Progenitor cell of endocrine pancreas (in vitro differentiated cells): ENCODE measurements at regions not wholly inside any gene's neighbourhood (a gene's known extent, or its start where the extent isn't known, plus 50 kb on each side); places are given as distances from the start of the nearest gene placed in this dataset.

Experiments
- DNase-seq: peaks from one replicate; pipeline ENCODE4 v3.0.0; 2021; ENCODE audit warnings: low spot score; ENCODE audit not compliant: unreplicated experiment
- H3K27ac Mint-ChIP-seq: 2 replicates; pipeline ENCODE4 v1.8.0; 2021; ENCODE audit warnings: mild to moderate bottlenecking, moderate library complexity, mixed read lengths
- H3K27me3 Mint-ChIP-seq: 2 replicates; pipeline ENCODE4 v1.8.0; 2021; ENCODE audit warnings: mixed read lengths
- H3K36me3 Mint-ChIP-seq: 2 replicates; pipeline ENCODE4 v1.8.0; 2022; ENCODE audit warnings: mixed read lengths; ENCODE audit not compliant: insufficient read depth
- H3K4me1 Mint-ChIP-seq: 2 replicates; pipeline ENCODE4 v1.8.0; 2021; ENCODE audit warnings: low read depth, mixed read lengths
- H3K4me3 Mint-ChIP-seq: 2 replicates; pipeline ENCODE4 v1.8.0; 2021; ENCODE audit warnings: low read depth, mild to moderate bottlenecking, moderate library complexity, mixed read lengths
- H3K9me3 Mint-ChIP-seq: 2 replicates; pipeline ENCODE4 v1.8.0; 2021; ENCODE audit warnings: low read depth, mixed read lengths
- TF ChIP-seq, protein P1 (sequence below): fragments of 200-600 bp; sonication (generic); IDR thresholded peaks from one replicate; pipeline ENCODE4 v1.5.0; 2021; ENCODE audit warnings: antibody characterized with exemption, mild to moderate bottlenecking; ENCODE audit not compliant: unreplicated experiment

DNA sequence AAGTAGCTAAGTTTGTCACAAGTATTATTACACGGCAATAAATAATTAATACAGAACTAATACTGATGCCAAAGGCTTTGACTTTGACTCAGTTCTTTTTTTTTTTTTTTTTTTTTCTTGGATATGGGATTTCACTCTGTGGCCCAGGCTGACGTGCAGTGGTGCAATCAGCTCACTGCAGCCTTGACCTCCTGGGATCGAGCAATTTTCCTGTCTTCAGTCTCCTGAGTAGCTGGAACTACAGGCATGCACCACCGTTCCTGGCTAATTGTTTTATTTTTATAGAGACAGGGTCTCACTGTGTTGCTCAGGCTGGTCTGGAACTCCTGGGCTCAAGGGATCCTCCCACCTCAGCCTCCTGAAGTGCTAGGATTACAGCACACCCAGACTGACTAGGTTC lies 284.5 kb downstream of the SS18 start:
- peaks cover 2% of the 10 kb centered on the region for H3K27me3 Mint-ChIP-seq
- no peaks in the 10 kb centered on the region for H3K36me3 Mint-ChIP-seq
- H3K27ac Mint-ChIP-seq, result no peak overlapping the region
- peaks cover 8% of the 10 kb centered on the region for H3K9me3 Mint-ChIP-seq
- no peaks in the 10 kb centered on the region for H3K4me1 Mint-ChIP-seq
- no peak overlapping the region for H3K4me3 Mint-ChIP-seq
- no peak for DNase-seq
- TF ChIP-seq, protein P1, sequence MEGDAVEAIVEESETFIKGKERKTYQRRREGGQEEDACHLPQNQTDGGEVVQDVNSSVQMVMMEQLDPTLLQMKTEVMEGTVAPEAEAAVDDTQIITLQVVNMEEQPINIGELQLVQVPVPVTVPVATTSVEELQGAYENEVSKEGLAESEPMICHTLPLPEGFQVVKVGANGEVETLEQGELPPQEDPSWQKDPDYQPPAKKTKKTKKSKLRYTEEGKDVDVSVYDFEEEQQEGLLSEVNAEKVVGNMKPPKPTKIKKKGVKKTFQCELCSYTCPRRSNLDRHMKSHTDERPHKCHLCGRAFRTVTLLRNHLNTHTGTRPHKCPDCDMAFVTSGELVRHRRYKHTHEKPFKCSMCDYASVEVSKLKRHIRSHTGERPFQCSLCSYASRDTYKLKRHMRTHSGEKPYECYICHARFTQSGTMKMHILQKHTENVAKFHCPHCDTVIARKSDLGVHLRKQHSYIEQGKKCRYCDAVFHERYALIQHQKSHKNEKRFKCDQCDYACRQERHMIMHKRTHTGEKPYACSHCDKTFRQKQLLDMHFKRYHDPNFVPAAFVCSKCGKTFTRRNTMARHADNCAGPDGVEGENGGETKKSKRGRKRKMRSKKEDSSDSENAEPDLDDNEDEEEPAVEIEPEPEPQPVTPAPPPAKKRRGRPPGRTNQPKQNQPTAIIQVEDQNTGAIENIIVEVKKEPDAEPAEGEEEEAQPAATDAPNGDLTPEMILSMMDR, result no peak

DNA sequence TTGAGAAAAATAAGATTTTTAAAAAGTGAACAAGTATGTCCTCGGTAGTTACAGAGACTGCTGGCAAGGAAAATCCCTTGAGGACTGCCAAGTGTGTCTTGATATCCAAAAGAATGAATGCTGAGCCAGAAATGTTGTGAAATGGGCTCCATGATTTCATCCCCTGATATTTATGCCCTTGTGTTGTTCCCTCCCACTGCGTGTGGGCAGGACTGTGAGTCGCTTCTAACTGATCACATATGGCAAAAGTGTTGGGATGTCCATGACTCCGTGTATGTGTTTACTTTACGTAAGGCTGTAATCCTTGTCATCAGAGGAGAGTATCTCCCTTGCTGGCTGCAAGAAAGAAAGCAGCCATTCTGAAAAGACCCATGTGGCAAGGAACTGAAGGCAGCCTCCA lies 285.1 kb downstream of the SS18 start:
- TF ChIP-seq, protein P1, result no peak
- no peak for DNase-seq
- Mint-ChIP-seq H3K4me1 (no peaks in the 10 kb centered on the region), H3K36me3 (no peaks in the 10 kb centered on the region), H3K27me3 (peaks cover 2% of the 10 kb centered on the region), H3K27ac (no peak overlapping the region), H3K4me3 (no peak overlapping the region), H3K9me3 (peaks cover 8% of the 10 kb centered on the region)

DNA sequence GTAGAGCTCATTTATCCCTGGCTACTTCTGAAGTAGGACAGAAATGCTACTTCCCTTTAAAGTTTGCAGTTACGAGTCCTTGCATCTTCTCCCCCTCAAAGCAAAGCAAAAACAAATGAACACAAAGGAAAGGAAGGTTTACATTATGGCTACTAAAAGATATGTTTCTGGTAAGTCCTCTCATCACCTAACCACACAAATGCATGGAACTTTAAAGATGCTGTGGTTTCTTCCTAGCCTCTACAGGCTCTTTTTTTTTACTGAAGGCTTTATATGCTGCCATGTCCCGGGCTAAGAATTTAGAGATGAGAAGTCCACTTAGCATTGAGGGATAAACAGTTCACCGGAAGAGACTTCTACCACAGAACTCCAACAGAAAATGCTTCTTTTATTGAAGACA lies 291.2 kb downstream of the SS18 start:
- TF ChIP-seq, protein P1, result no peak
- no peaks in the 10 kb centered on the region for H3K36me3 Mint-ChIP-seq
- H3K4me3 Mint-ChIP-seq, result no peak overlapping the region

GRCh38 chr18:25798046-25798445 lies 292.4 kb downstream of the SS18 start:
- Mint-ChIP-seq H3K27me3 (peaks cover 8% of the 10 kb centered on the region), H3K4me3 (no peak overlapping the region), H3K36me3 (no peaks in the 10 kb centered on the region), H3K9me3 (peaks cover 8% of the 10 kb centered on the region), H3K4me1 (no peaks in the 10 kb centered on the region), H3K27ac (no peak overlapping the region)
- TF ChIP-seq, protein P1, result no peak
- no peak for DNase-seq

More for the DNA sequence above, 291.2 kb downstream of the SS18 start:
- no peak for DNase-seq
- H3K4me1 Mint-ChIP-seq, result no peaks in the 10 kb centered on the region
- peaks cover 8% of the 10 kb centered on the region for H3K9me3 Mint-ChIP-seq
- peaks cover 8% of the 10 kb centered on the region for H3K27me3 Mint-ChIP-seq
- no peak overlapping the region for H3K27ac Mint-ChIP-seq

GRCh38 chr18:25795213-25795612 lies 295.2 kb downstream of the SS18 start:
- peaks cover 5% of the 10 kb centered on the region for H3K27me3 Mint-ChIP-seq
- no peak for DNase-seq
- H3K27ac Mint-ChIP-seq, result peak overlapping the region; percentile 29
- TF ChIP-seq, protein P1, result no peak
- H3K4me3 Mint-ChIP-seq, result no peak overlapping the region
- H3K4me1 Mint-ChIP-seq, result no peaks in the 10 kb centered on the region
- no peaks in the 10 kb centered on the region for H3K9me3 Mint-ChIP-seq
- H3K36me3 Mint-ChIP-seq, result no peaks in the 10 kb centered on the region
